LNCAP (cell line): ENCODE measurements at regions not wholly inside any gene's neighbourhood (a gene's known extent, or its start where the extent isn't known, plus 50 kb on each side); places are given as distances from the start of the nearest gene placed in this dataset.

Experiments
- TF ChIP-seq, protein P1 (sequence below): fragments of 450-650 bp; IDR thresholded peaks from 2 replicates; pipeline ENCODE4 v1.5.1; 2017; ENCODE audit warnings: mild to moderate bottlenecking

DNA sequence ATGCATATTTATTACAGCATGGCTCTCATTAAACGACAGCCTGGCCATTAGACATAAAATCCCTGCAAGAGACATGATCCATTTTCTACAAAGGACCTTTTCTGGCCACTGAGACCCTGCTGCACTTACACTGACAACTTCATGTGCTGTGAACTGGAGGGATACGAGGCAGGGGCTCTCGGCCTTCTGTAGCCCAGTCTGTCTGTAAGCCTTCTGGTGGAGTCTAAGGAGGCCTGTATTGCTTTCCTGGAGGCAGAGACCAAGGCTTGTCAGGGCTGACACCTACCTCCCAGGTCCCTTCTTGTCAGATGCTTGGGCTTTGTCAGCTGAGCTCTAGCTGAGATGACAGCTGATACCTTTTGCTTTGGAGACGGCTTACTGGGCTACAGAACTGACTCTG lies 776.9 kb upstream of the ARPP21 start:
- TF ChIP-seq, protein P1, sequence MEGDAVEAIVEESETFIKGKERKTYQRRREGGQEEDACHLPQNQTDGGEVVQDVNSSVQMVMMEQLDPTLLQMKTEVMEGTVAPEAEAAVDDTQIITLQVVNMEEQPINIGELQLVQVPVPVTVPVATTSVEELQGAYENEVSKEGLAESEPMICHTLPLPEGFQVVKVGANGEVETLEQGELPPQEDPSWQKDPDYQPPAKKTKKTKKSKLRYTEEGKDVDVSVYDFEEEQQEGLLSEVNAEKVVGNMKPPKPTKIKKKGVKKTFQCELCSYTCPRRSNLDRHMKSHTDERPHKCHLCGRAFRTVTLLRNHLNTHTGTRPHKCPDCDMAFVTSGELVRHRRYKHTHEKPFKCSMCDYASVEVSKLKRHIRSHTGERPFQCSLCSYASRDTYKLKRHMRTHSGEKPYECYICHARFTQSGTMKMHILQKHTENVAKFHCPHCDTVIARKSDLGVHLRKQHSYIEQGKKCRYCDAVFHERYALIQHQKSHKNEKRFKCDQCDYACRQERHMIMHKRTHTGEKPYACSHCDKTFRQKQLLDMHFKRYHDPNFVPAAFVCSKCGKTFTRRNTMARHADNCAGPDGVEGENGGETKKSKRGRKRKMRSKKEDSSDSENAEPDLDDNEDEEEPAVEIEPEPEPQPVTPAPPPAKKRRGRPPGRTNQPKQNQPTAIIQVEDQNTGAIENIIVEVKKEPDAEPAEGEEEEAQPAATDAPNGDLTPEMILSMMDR = no peak

DNA sequence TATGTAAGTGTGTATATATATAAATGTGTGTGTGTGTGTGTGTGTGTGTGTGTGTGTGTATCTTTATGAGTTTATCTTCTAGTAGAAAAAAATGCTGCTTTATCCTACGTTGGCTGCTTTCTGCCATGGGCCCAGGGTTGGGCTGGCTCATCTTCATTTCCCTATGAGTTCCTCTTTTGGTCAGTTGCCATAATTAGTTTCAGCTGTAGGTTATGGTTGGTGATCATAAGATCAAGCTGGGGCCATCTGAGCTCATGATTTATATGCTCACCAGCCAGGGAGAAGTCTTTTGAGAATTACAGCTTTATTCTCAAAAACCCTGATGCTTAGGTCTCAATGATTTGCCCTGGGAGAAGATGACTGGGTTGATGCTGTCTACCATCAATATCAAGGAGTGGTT lies 775.8 kb upstream of the ARPP21 start:
- TF ChIP-seq, protein P1 = no peak

DNA sequence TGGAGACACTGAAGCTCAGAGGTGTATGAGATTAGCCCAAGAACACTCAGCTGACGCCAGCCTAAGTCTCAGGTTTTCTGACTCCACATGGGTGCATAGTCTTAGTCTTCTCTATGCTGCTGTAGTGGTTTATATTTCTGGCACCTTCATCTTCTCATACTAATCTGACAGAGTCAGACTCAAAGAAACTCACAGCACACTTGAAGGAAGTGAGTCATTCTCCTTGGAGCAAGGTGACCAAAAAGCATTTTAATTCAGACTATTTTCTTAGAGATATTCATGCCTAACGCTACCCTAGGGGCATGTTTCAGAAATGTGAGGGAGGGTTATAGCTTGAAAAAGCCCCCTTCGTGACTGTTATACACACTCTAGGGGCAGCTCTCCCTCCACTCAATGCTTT lies 775.3 kb upstream of the ARPP21 start:
- TF ChIP-seq, protein P1 = no peak

DNA sequence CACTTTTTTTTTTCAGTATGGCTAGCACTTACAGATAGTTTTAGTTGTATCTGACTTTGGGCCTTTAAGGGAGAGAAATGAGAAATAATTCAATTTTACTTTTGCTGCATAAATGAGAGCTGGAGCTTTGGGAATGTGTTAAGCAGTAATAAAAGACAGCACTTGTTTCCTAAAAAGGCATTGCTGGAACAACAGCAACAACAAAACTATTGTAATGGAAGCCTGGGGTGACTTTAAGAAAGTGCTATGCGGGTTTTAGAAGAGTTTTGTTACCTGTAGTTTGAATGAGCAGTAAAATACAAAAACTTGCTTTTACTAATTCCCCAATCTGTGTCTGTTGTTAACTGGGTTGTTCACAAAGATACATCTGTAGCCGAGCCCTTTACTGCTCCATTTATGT lies 774.0 kb upstream of the ARPP21 start:
- TF ChIP-seq, protein P1 = no peak

DNA sequence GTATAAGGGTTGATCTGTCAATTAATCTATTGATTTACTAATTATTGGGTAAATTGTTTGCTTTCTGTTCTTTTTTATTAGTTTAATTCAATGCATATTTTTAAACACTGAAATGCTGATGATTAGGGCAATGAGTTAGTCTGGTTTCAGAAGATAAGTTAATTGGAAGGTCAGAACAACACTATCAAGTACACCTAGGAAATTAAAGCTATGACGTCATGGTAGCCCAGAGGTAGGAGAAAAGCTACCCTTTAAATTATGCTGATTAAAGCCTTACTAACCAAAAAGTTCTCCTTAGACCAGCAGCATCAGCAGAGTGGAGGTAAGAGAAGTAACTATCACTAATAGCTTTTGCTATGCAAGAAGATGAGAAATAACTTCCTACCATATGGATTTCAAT lies 770.4 kb upstream of the ARPP21 start:
- TF ChIP-seq, protein P1 = no peak

DNA sequence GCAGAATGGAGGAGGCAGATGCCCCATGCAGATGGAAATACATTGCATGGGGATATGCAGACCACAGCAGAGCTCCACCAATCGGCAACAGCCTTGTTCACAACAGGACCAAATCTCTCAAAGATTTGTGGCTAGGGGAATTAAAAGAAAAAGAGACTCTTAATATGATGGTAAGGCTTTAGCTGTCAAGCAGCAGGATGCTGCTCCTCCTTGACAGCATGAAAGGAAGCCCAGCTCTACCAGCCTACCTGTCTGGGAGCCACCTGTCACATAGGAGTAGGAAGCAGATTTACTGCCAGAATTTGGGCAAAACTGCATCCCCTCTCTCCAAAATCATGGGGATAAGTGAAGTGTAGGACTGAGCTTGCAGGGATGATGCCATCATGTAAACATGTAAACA lies 769.6 kb upstream of the ARPP21 start:
- TF ChIP-seq, protein P1 = no peak

DNA sequence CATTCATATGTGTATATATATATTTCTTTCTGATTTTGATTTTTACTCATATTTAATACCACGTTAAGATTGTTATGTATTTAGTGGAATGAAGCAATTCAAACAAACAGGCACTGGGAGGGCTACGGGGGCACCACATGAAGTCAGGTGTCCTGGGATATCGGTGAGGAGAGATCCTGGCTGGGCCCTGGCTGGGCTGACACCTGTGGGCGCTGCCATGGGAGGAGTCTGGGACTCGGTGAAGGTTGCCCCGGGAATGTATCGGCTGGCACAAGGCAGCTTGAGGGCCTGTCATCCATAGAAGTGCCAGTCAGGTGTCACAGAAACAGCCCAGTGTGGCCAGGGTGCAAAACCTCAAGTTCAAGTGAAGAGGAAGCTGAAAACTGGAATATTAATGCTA lies 766.9 kb upstream of the ARPP21 start:
- TF ChIP-seq, protein P1 = no peak

DNA sequence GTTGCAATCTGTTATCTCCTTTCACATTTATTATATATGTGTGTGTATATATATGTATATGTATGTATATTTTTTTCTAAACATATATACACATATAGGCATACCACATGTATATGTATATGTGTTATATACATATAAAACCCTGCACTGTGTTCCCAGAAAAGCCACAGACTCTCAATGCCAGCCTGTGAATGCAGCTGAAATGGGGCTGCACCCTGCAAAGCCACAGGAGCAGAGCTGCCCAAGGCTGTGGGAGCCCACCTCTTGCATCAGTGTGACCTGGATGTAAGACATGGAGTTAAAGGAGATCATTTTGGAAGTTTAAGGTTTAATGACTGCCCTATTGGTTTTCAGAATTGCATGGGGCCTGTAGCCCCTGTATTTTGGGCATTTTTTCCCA lies 762.3 kb upstream of the ARPP21 start:
- TF ChIP-seq, protein P1 = no peak
